ENCODE measurements at regions not wholly inside any gene's neighbourhood (a gene's known extent, or its start where the extent isn't known, plus 50 kb on each side); places are given as distances from the start of the nearest gene placed in this dataset.

DNA sequence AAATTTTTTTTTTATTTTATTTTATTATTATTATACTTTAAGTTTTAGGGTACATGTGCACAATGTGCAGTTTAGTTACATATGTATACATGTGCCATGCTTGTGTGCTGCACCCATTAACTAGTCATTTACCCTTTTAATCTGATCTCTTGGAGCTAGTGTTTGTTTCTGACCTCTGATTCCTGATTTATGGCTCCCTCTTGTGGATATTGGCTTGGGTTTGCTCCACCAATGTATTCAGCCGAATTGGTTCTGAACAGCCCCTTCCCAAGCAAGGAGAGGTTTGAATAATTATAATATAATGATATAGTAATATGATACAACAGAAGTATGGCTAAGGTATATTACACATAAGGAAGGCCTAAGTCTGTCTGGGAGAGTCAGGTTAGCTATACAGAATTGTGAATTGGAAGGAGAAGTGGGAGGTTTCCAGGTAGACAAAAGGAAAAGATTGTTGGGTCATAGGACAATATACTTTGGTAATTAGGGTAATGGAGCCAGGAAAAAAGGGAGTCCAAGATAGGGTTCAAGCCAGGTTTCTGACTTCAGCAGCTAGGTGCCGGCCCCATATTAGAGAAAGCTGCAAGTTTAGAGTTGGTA is 53.1 kb upstream of the HMCN1 start:
- intact Hi-C loops (cut with DNase I): no loop called here
- DNase-seq (ENCODE audit: missing footprints) (no peak), ATAC-seq (peak; percentile 42)

DNA sequence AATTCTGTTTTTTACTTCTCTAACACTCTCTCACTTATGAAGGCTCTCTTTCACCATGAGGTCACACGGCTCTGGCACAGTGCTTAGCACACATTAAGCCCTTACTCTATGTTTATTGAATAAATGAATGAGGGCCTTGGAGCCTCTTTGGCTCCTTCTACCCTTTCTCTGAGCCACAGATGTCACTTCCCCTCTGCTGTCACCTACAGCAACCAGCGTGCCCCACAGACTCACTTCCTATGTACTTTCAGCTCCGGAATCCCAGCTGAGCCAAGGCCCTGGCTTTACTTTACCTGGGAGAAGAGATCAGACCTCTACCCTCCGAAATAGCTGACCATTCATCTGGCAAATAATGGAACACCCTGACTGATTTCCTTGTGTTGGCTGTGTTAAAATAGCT is 53.7 kb upstream of the HMCN1 start:
- intact Hi-C loops (cut with DNase I): no loop called here
- DNase-seq (ENCODE audit: missing footprints) (no peak), ATAC-seq (no peak)

DNA sequence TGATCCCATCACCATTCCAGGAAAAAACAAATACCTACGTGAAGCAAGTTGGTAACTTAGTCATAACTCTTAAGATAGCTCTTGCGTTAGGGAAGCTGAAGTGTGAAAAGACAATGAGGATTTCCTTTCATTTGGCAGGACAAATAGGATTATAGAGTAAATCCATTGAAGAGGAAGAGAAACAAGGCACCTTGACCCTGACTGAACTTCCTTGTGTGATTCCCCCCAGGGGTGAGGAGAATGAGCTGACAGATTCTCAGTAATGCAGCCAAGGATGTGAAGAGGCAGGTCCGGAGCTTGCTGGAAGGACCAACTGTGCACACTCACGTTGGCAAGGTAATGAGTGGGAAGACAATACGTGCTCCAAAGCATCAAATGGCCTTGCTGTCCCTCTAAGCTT is 55.0 kb upstream of the HMCN1 start:
- ATAC-seq (no peak), DNase-seq (ENCODE audit: missing footprints) (no peak)
- intact Hi-C loops (cut with DNase I): no loop called here

DNA sequence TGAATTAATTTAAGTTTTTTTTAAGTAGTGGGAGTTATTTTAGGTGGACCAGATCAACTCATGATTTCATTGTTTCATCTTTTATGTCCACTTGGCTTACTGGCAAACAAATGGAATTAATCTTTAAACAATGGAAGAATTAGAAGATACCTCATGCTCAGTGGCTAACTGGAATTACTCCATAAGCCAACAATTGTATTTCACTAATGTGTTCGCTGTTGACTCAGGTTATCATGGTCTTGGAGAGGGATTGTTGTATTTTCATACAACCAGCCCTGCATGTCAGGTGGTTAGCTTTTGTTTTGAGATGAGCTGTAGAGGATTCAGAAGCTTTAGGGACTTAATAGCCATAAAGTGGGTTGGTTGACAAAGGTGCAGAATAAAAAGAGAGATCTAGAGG is 57.2 kb upstream of the HMCN1 start:
- DNase-seq (ENCODE audit: missing footprints) (no peak), ATAC-seq (no peak)
- intact Hi-C loops (cut with DNase I): no loop called here

DNA sequence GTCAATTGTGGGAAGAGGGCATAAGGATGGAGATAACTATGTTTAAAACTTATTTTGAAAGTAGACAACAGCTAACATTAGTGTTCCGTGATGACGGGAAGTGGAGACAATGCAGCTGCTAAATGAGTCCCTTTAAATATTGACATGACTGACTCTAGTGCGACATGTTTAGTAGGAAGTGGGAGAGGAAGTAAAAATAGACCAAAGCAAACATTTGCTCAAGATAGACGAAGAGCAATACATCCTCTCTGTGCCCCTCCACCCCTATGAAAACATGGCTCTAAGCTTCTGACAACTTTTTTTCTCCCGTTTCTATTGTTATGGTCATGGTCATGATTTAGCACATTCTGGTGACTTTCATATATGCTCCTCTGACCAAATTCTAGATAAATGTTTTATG is 60.0 kb upstream of the HMCN1 start:
- DNase-seq (ENCODE audit: missing footprints) (no peak), ATAC-seq (peak; percentile 49)
- intact Hi-C loops (cut with DNase I): no loop called here

DNA sequence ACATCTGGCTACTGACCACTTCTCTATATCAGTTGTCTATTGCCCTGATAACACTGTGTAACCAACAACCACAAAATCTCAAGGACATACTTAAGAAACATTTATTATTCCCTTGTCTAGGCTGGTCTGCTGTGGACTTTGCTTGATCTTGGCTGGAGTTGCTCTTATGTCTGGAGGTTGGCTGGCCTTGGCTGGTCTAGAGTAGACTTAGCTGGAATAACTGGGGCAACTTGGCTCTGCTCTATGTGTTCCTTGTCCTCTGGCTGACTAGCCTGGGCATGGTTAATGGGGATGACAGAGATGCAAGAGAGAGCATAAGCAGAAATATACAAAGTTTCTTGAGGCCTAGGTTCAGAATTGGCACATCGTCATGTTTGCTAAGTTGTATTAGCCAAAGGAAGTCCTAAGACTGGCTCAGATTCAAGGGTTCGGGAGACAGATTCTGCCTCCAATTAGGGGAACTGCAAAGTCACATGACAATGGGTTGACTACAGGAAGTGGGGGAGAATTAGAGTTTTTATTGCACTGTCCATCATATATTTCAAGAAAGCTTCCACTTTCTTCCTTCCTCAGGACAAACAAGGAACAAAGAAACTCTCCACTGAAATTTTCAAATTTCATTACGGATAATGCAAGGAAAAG is 61.4 kb upstream of the HMCN1 start:
- ATAC-seq (peak; percentile 28), DNase-seq (ENCODE audit: missing footprints) (no peak)
- intact Hi-C loops (cut with DNase I): loop anchor here (2.0 kb wide), 1 partner anchor 246 kb away; no protein-coding TSS in a partner anchor

DNA sequence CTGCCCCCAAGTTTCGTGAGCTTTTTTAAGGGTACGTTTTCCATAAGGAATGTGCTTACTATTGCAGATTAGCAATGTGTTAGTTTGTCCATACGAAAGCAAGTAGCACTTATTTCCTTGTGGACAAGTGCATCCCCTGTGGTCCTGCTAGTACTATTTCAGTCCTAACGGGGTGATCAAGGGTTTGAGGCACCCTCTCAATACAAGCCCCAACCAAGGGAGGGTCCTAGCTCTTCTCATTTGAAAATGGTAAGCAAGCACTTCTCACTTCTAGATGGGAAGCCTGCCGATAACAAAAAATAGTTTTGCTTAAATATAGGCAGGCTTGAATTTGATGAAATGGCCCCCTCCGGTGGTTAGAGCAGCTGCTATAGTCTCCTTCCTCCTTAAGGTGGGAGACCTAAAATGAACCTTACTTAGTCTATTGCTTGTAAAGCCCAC is 64.0 kb upstream of the HMCN1 start:
- no peak for DNase-seq (ENCODE audit: missing footprints)
- ATAC-seq: peak; percentile 72
- intact Hi-C loops (cut with DNase I): loop anchor here (2.0 kb wide), 2 partner anchors 353 to 431 kb away; partner anchors contain the start of gene IVNS1ABP

DNA sequence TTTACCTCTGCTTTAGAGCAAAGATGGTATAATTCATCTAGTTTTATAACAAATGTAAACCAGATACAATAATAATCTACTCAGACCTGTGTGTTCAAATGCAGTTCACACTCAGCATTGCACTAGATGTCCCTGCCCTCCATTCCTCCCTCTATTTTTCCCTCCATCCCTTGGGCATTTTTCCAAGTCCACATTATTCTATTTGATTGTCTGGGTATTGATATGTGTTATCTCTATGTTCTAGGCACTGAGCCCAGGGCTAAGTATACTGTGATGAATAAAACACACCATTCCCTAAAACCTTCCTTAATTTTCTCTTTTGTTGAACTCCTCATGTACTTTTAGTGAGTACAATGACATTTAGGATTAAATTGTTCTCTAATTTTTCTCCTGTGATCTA is 66.2 kb upstream of the HMCN1 start:
- no peak for DNase-seq (ENCODE audit: missing footprints)
- intact Hi-C loops (cut with DNase I): loop anchor here (5.0 kb wide), 2 partner anchors 71 to 181 kb away; no protein-coding TSS in a partner anchor
- ATAC-seq: no peak

DNA sequence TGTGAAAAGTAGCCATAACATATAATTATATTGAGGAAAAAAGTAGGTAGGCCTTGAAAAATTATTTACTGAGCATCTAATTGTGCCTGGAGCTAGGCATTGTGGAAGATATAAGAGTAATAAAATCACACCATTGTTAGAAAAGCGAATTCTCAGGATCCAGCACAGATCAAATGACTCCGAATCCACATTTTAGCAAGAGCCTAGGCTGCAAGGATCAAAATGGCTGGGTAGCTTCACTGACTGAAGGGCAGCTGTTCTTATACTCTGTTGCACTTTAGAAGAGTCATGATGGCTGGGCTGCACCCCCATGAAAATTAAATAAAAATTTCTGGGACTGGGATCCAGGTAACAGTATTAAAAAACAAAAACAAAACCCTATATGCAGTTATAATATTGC is 67.6 kb upstream of the HMCN1 start:
- intact Hi-C loops (cut with DNase I): loop anchor here (5.0 kb wide), 2 partner anchors 69 to 179 kb away; no protein-coding TSS in a partner anchor
- ATAC-seq: no peak

DNA sequence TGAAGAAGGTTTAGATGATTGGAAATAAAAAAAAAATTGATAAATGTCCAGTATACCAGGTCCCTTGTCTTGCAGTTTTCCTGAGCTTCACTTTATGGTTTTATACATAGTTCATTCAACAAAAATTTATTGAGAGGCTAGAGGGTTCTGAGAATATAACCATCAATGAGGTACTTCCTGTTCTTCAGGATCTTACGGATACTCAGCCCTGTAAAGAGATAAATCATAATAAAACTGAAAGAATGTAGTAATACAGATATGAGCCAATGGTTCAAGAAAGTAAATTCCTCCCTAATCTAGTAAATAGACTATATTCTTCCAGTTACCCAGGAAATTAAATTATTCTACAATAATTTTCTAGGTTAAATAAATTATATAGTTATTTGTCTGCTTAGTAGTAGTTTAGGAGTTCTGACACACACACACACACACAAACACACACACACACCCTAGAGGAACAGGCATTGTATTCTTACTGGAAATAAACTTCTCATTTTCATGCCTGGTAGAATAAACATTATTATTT is 70.4 kb upstream of the HMCN1 start:
- no peak for ATAC-seq
- intact Hi-C loops (cut with DNase I): no loop called here
- no peak for DNase-seq (ENCODE audit: missing footprints)

More for the DNA sequence above, 67.6 kb upstream of the HMCN1 start:
- DNase-seq (ENCODE audit: missing footprints): no peak

DNA sequence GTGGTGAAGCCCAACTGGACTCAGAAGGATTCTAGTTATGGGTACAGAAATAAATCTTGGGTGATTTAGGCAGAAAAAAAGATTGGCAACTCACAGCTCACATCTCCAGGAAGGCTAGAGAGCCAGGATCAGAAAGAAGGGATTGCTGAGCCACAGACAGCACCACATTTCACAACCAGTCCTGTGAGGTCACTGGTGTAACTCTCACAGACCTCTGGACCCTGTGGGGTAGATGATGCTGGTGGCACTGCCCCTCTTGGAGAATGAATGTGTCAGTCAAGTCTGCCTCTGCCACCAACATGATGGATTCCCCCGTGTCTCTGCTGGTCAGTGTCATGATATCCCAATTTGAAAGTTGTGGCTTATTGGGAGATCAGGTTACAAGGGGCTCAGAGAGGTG is 70.9 kb upstream of the HMCN1 start:
- intact Hi-C loops (cut with DNase I): no loop called here
- ATAC-seq (no peak), DNase-seq (ENCODE audit: missing footprints) (no peak)

DNA sequence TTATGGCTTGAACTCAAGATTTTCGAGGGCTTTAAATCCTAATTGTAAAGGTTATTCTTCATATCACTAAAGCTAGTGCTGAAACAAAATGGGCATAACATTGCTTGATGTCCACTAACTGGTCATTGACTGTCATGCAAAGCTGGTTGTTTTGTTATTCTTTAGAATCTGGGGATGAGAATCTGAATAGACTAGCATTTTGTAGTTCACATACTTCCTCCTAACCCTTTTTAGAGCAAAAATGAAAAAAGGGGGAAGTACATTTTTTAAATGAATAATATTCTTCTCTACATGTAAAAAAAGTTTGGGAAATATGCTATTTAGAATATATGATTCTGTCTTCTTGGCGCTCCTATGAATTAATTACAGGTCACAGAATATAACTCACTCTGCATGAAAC is 72.2 kb upstream of the HMCN1 start:
- DNase-seq (ENCODE audit: missing footprints) (no peak), ATAC-seq (no peak)
- intact Hi-C loops (cut with DNase I): no loop called here

DNA sequence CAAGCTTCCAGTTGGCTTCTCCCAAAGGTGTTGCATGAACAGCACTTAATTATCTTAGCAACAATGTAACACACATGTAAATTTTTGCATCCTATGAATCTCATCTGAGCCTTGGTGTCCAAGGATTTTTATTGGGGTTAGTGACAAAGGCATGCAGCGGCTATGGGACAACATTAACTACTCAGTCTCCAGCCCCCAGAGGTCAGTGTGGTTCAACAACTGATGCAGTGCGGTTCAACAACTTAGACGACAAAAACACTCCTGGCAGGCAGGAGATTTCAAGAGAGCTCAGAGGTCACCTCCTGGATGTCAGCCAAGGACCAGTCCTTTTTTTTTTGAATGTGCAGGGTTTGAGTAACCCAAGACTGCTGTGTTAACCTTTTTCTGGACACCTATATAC is 77.5 kb upstream of the HMCN1 start:
- no peak for ATAC-seq
- intact Hi-C loops (cut with DNase I): no loop called here
- no peak for DNase-seq (ENCODE audit: missing footprints)

DNA sequence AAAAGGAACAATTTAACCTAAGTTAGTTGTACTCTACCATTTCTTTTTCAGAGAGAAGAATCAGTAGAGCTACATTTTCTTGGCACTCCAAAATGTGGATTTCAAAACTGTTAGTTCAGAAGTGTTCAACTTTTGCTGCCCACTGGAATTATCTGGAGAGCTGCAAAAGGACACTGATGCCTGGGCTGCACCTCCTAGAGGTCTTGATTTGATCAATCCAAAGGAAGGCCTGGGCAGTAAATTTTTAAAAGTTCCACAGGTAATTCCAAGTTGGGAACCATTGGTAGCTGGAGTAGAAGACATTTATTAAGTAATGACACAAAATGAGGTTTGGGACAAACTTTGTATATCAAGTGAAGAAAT is 79.3 kb upstream of the HMCN1 start:
- intact Hi-C loops (cut with DNase I): loop anchor here (5.0 kb wide), 1 partner anchor 338 kb away; the partner anchor contains the start of gene IVNS1ABP
- no peak for DNase-seq (ENCODE audit: missing footprints)
- ATAC-seq: peak; percentile 26

DNA sequence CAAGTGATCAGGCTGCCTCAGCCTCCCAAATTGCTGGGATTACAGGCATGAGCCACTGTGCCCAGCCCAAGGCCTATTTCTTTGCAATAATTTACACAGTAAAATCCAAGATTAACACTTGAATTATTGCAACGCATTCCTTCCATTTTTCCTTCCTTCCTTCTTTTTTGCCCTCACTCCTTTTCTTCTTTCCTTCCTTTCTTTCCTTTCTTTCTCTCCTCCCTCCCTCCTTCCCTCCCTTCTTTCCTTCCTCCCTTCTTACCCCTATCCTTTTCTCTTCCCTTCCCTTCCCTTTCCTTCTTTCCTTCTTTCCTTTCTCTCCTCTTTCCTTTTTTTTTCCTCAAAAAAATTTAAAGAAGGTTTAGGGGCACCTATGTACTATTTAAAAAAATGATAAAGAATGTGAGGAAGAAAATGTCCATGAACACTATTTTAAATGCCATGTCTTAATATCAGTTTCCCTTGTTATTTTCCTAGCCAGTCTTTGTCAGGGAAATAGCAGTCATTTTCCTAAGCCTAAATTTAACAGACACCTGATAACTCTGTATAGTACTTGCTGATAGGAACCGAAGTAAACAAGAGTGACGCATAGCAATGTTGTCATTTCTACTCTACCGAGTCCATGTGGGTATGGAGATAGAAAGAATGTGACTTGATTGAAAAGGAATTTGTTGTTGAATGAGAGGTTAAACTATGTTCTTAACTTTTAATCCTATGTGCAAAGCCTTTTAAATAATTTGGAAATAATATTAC is 79.8 kb upstream of the HMCN1 start:
- intact Hi-C loops (cut with DNase I): loop anchor here (5.0 kb wide), 1 partner anchor 337 kb away; the partner anchor contains the start of gene IVNS1ABP
- DNase-seq (ENCODE audit: missing footprints): no peak
- ATAC-seq: peak; percentile 91

DNA sequence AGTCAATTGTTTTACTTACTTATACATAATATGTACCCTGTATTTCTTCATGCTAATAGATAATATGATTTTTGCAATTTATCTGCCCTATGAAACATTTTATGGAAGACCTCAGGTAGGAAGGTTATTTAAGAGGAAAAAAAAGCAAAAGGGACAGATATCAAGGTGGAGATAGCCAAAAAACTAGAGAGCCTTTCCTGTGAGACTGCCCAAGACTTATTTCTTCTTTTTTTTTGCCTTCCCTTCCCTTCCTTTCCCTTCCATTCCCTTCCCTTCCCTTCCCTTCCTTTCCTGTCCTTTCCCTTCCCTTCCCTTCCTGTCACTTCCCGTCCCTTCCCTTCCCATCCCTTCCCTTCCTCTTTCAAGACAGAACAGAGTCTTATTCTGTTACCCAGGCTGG is 80.6 kb upstream of the HMCN1 start:
- DNase-seq (ENCODE audit: missing footprints): no peak
- intact Hi-C loops (cut with DNase I): loop anchor here (5.0 kb wide), 1 partner anchor 336 kb away; the partner anchor contains the start of gene IVNS1ABP
- no peak for ATAC-seq

DNA sequence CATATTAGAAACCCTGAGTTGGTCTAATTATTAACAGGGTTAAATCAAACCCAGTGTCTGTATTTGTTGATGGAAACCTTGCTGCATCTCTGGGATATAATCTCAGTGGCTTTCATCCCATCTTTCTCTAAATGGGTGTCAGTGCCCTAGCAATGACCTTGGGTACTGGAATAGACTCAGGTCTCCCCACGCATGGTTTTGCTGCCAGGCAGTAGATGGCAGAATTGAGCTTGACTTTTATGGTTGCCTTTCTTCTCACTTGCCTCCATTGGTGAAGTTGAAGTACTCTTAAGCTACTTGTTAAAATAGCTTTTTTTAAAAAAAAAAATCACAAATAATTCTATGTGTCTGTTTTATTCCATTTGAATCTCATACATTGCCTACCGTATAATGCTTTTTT is 81.8 kb upstream of the HMCN1 start:
- intact Hi-C loops (cut with DNase I): loop anchor here (5.0 kb wide), 1 partner anchor 335 kb away; the partner anchor contains the start of gene IVNS1ABP
- no peak for DNase-seq (ENCODE audit: missing footprints)
- ATAC-seq: no peak

DNA sequence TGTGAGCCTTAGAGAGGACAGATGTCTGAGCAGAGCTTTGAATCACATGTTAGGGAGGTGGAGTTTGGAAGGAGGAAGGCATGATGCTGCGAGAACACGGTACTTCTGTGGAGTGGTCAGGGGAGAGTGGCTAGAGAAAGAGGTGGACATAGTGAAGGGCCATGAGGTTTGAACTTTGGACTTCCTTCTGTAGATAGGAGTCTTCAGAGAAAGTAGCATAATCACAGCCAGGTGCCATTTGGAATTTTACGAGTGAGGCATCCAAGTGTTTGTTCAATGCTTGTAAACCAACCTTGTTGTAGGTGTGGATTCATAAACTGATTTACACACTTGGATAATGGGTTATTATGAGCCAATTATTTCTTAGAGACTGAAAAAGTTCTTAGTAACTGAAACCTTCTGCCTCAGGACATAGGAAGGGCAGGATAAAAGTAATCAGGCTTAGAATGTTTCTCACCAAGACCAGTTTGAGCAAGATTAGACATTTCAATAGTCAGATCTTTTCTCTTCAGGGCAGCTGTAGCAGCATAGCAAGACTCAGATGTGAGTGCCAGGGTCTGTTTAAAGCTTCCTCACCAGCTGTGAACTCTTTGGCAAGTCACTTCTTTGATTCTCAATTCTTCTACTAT is 83.5 kb upstream of the HMCN1 start:
- intact Hi-C loops (cut with DNase I): loop anchor here (5.0 kb wide), 1 partner anchor 333 kb away; the partner anchor contains the start of gene IVNS1ABP
- DNase-seq (ENCODE audit: missing footprints) (no peak), ATAC-seq (no peak)
